GM18951 (cell line): ENCODE measurements at regions not wholly inside any gene's neighbourhood (a gene's known extent, or its start where the extent isn't known, plus 50 kb on each side); places are given as distances from the start of the nearest gene placed in this dataset.

Source experiments
- POLR2A ChIP-seq: IDR thresholded peaks from 4 replicates; pipeline ENCODE4 v1.6.1; 2011; ENCODE audit warnings: mild to moderate bottlenecking; ENCODE audit not compliant: insufficient read length, insufficient read depth; ENCODE audit errors: extremely low read depth
- in situ Hi-C: fragments of 300-500 bp; cut with MboI; formaldehyde crosslinking; loops from one replicate; pipeline ENCODE4 v1.12.0; 2022; ENCODE audit warnings: low sequenced_read_pairs, mixed read lengths, inconsistent platforms; ENCODE audit not compliant: unreplicated experiment

GRCh38 chr11:57092028-57092698 is 89.6 kb upstream of the LRRC55 start:
- in situ Hi-C loops = no loop called here
- no peak for TF ChIP-seq POLR2A

GRCh38 chr11:57094181-57094935 is 87.4 kb upstream of the LRRC55 start:
- in situ Hi-C loops = no loop called here
- TF ChIP-seq POLR2A = no peak

- in situ Hi-C loops = no loop called here
- TF ChIP-seq POLR2A = no peak
Observed at GRCh38 chr11:57095417-57095816, 86.3 kb upstream of the LRRC55 start.

GRCh38 chr11:57095896-57096295 is 85.9 kb upstream of the LRRC55 start:
- TF ChIP-seq POLR2A = no peak

GRCh38 chr11:57097149-57097548 is 84.6 kb upstream of the LRRC55 start:
- no peak for TF ChIP-seq POLR2A
- in situ Hi-C loops = no loop called here

More at GRCh38 chr11:57095896-57096295, 85.9 kb upstream of the LRRC55 start:
- in situ Hi-C loops = no loop called here

- TF ChIP-seq POLR2A = no peak
- in situ Hi-C loops = no loop called here
Observed at GRCh38 chr11:57098191-57098590, 83.6 kb upstream of the LRRC55 start.

- in situ Hi-C loops = no loop called here
- no peak for TF ChIP-seq POLR2A
Observed at GRCh38 chr11:57100638-57101331, 81.0 kb upstream of the LRRC55 start.

- in situ Hi-C loops = no loop called here
- no peak for TF ChIP-seq POLR2A
Observed at GRCh38 chr11:57103899-57104605, 77.7 kb upstream of the LRRC55 start.

GRCh38 chr11:57109331-57109730 is 72.4 kb upstream of the LRRC55 start:
- TF ChIP-seq POLR2A = no peak
- in situ Hi-C loops = no loop called here

GRCh38 chr11:57111619-57112018 is 70.1 kb upstream of the LRRC55 start:
- in situ Hi-C loops = loop anchor here (10.0 kb wide), 1 partner anchor 133 kb away; no protein-coding TSS in a partner anchor
- TF ChIP-seq POLR2A = no peak

- in situ Hi-C loops = loop anchor here (10.0 kb wide), 1 partner anchor 128 kb away; no protein-coding TSS in a partner anchor
- no peak for TF ChIP-seq POLR2A
Observed at GRCh38 chr11:57116654-57117053, 65.1 kb upstream of the LRRC55 start.

GRCh38 chr11:57120192-57120965 is 61.4 kb upstream of the LRRC55 start:
- no peak for TF ChIP-seq POLR2A
- in situ Hi-C loops = no loop called here
